Naive thymus-derived CD4-positive, alpha-beta T cell (primary cell): ENCODE measurements at regions not wholly inside any gene's neighbourhood (a gene's known extent, or its start where the extent isn't known, plus 50 kb on each side); places are given as distances from the start of the nearest gene placed in this dataset.
"Not testable (repeated sequence)": the region's sequence is repeated elsewhere in the genome, so short reads cannot be mapped to it uniquely, and the experiment has no call there.

Experiments
- ATAC-seq: fragments of 150-1000 bp; cut with Tn5 transposase; 2 replicates; pipeline ENCODE4 v1.10.0; 2021; ENCODE audit warnings: mild to moderate bottlenecking, moderate library complexity
- CTCF ChIA-PET: fragments of 350-600 bp; sonication (Branson Sonifier 250); formaldehyde crosslinking; loops from one replicate; lab custom pipeline; 2021; ENCODE audit warnings: antibody characterized with exemption; lab: Charles Lee
- POLR2A ChIA-PET: fragments of 350-600 bp; sonication (Branson Sonifier 250); formaldehyde crosslinking; loops from one replicate; lab custom pipeline; 2021; ENCODE audit warnings: antibody characterized with exemption, inconsistent platforms; lab: Charles Lee
- DNase-seq, 9 donors: peaks; one replicate each; pipeline versions ENCODE4 v3.0.0 to v3.0.0-alpha.2; 2020 to 2022; ENCODE audit warnings: mixed read lengths in 1 of 9
- H3K27ac ChIP-seq: one replicate; pipeline ENCODE4 v1.7.0; 2013; ENCODE audit warnings: mild to moderate bottlenecking, low read depth, low read length, moderate library complexity
- H3K27me3 ChIP-seq, 2 donors: one replicate each; pipeline ENCODE4 v1.7.0; 2013; ENCODE audit warnings: low read length in 2 of 2, mild to moderate bottlenecking in 2 of 2, moderate library complexity in 2 of 2; ENCODE audit not compliant: control insufficient read depth in 2 of 2, insufficient read depth in 2 of 2
- H3K36me3 ChIP-seq, 3 experiments: 1 replicate in 2 of 3; 2 replicates in 1 of 3; pipeline ENCODE4 v1.7.0; 2013; ENCODE audit warnings: low read length in 3 of 3, mild to moderate bottlenecking in 3 of 3, moderate library complexity in 1 of 3; ENCODE audit not compliant: insufficient read depth in 3 of 3, control insufficient read depth in 2 of 3
- H3K4me1 ChIP-seq, 2 donors: one replicate each; pipeline ENCODE4 v1.7.0; 2013; ENCODE audit warnings: low read length in 2 of 2, mild to moderate bottlenecking in 2 of 2, moderate library complexity in 1 of 2; ENCODE audit not compliant: control insufficient read depth in 2 of 2, insufficient read depth in 2 of 2
- H3K4me3 ChIP-seq: 2 replicates; pipeline ENCODE4 v1.7.0; 2013; ENCODE audit warnings: mild to moderate bottlenecking, low read length
- H3K9me3 ChIP-seq, 3 experiments: 1 replicate in 2 of 3; 2 replicates in 1 of 3; pipeline ENCODE4 v1.7.0; 2013; ENCODE audit warnings: low read length in 3 of 3; ENCODE audit not compliant: control insufficient read depth in 2 of 3
- H3K27ac Mint-ChIP-seq, 9 donors: one replicate each; pipeline ENCODE4 v1.8.0; 2020 to 2022; ENCODE audit warnings: mixed read lengths in 9 of 9, mild to moderate bottlenecking in 8 of 9, moderate library complexity in 5 of 9, inconsistent platforms in 2 of 9
- H3K27me3 Mint-ChIP-seq, 5 donors: one replicate each; pipeline ENCODE4 v1.8.0; 2021 to 2022; ENCODE audit warnings: mixed read lengths in 5 of 5, mild to moderate bottlenecking in 1 of 5
- H3K36me3 Mint-ChIP-seq, 5 donors: one replicate each; pipeline ENCODE4 v1.8.0; 2020 to 2022; ENCODE audit warnings: mixed read lengths in 5 of 5, mild to moderate bottlenecking in 3 of 5, inconsistent platforms in 1 of 5
- H3K4me1 Mint-ChIP-seq, 7 donors: one replicate each; pipeline ENCODE4 v1.8.0; 2020 to 2022; ENCODE audit warnings: mixed read lengths in 7 of 7, mild to moderate bottlenecking in 3 of 7, inconsistent platforms in 1 of 7
- H3K4me3 Mint-ChIP-seq, 10 donors: one replicate each; pipeline ENCODE4 v1.8.0; 2020 to 2022; ENCODE audit warnings: mild to moderate bottlenecking in 10 of 10, mixed read lengths in 10 of 10, moderate library complexity in 6 of 10, inconsistent platforms in 2 of 10
- H3K9me3 Mint-ChIP-seq, 11 donors: one replicate each; pipeline ENCODE4 v1.8.0; 2020 to 2022; ENCODE audit warnings: mixed read lengths in 11 of 11, mild to moderate bottlenecking in 4 of 11, inconsistent platforms in 1 of 11, moderate library complexity in 1 of 11
- intact Hi-C, 2 donors: fragments of 100-400 bp; cut with micrococcal nuclease; formaldehyde crosslinking; loops; one replicate each; pipeline ENCODE4 v1.15.1; 2023

DNA sequence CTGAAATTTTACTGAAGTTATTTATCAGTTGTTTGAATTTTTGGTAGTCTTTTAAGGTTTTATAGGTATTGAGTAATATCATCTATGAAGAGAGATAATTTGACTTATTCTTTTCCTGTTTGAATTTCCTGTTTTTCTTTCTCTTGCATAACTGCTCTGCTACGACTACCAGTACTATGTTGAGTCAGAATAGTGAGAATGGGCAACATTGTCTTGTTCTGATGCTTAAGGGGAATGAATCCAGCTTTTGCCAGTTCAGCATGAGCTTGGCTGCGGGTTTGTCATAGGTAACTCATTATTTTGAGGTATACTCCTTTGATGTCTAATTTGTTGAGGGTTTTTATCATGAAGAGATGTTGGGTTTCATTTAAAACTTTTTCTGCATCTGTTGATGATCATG, 102.2 kb downstream of the MALL start:
- H3K4me3 Mint-ChIP-seq, CTCF ChIA-PET, H3K27ac ChIP-seq, POLR2A ChIA-PET, H3K4me1 ChIP-seq, H3K36me3 Mint-ChIP-seq, H3K27me3 Mint-ChIP-seq, H3K36me3 ChIP-seq, H3K4me3 ChIP-seq, H3K9me3 Mint-ChIP-seq, ATAC-seq, intact Hi-C loops, DNase-seq, H3K27me3 ChIP-seq, H3K27ac Mint-ChIP-seq, H3K4me1 Mint-ChIP-seq, H3K9me3 ChIP-seq: not testable (repeated sequence)

DNA sequence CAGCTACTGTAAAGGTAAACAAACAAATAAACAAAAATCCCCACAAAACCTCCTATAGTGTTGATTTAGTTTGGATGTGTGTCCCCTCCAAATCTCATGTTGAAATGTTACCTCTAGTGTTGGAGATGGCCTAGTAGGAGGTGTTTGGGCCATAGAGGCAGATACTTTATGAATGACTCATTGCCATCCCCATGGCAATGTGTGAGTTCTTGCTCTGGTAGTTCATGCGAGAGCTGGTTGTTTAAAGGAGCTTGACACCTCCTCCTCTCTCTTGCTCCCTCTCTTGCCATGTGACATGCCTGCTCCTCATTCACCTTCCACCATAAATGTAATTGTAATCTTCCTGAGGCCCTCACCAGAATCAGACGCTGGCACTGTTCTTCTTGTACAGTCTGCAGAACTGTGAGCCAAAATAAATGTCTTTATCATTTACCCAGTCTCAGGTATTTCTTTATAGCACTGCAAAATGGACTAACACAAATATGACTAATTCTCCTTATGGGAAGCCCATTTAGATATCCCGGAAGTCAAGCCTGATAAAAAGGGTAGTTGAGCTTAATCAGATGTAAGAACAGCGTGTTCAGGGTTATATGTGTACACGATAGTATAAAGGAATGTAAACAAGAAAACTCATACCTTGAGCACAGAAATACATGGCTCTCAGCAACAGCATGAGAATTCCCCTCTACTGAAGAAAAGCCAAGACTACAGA, 99.1 kb downstream of the MALL start:
- H3K4me1 ChIP-seq, H3K36me3 ChIP-seq, intact Hi-C loops, H3K36me3 Mint-ChIP-seq, H3K27me3 Mint-ChIP-seq, H3K4me1 Mint-ChIP-seq, DNase-seq, ATAC-seq, H3K4me3 ChIP-seq, H3K9me3 Mint-ChIP-seq, CTCF ChIA-PET, H3K27me3 ChIP-seq, H3K27ac Mint-ChIP-seq, H3K27ac ChIP-seq, H3K9me3 ChIP-seq, POLR2A ChIA-PET, H3K4me3 Mint-ChIP-seq: not testable (repeated sequence)

DNA sequence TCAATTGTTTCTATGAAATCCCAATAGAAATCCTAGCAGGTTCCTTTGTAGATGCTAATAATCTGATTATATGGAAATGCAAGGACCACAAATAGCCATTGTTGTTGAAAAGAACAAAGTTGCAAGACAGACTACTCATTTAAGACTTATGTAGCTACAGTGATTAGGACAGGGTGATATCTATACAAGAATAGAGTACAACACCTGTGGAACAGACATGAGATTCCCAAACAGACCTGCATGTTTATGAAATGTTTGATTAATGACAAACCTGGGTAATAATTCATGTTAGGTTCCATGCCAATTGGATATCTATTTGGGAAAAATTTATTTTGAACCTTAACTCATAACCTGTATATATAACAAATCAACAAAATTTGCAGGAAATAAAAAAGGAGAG, 95.4 kb downstream of the MALL start:
- H3K27me3 Mint-ChIP-seq, H3K4me1 ChIP-seq, POLR2A ChIA-PET, H3K9me3 ChIP-seq, H3K36me3 Mint-ChIP-seq, intact Hi-C loops, H3K36me3 ChIP-seq, H3K9me3 Mint-ChIP-seq, ATAC-seq, H3K27ac ChIP-seq, H3K27me3 ChIP-seq, H3K4me3 Mint-ChIP-seq, H3K4me3 ChIP-seq, H3K4me1 Mint-ChIP-seq, DNase-seq, H3K27ac Mint-ChIP-seq, CTCF ChIA-PET: not testable (repeated sequence)

DNA sequence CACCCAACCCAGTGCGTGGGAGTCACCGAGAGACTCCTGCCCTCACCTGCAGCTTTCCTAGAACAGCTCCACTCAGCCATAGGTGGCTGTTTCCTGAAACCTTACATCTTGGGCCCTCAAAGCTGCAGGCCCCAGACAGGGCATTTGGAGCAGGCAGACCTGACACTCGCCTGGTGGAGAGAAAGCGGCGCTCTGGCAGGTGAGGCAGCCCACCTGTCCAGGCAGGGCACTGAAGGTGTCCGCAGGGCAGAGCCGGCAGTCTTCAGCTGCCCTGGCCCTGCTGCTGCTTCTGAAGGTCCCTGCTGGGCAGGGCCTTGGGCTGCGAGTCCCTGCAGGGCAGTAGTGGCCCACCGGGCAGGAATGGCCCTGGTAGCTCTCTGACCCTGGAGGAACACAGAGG, 93.3 kb downstream of the MALL start:
- POLR2A ChIA-PET, H3K36me3 ChIP-seq, H3K36me3 Mint-ChIP-seq, H3K4me1 ChIP-seq, DNase-seq, H3K27me3 Mint-ChIP-seq, intact Hi-C loops, H3K27ac Mint-ChIP-seq, H3K4me3 ChIP-seq, H3K4me1 Mint-ChIP-seq, ATAC-seq, CTCF ChIA-PET, H3K4me3 Mint-ChIP-seq, H3K27me3 ChIP-seq, H3K27ac ChIP-seq, H3K9me3 Mint-ChIP-seq, H3K9me3 ChIP-seq: not testable (repeated sequence)

DNA sequence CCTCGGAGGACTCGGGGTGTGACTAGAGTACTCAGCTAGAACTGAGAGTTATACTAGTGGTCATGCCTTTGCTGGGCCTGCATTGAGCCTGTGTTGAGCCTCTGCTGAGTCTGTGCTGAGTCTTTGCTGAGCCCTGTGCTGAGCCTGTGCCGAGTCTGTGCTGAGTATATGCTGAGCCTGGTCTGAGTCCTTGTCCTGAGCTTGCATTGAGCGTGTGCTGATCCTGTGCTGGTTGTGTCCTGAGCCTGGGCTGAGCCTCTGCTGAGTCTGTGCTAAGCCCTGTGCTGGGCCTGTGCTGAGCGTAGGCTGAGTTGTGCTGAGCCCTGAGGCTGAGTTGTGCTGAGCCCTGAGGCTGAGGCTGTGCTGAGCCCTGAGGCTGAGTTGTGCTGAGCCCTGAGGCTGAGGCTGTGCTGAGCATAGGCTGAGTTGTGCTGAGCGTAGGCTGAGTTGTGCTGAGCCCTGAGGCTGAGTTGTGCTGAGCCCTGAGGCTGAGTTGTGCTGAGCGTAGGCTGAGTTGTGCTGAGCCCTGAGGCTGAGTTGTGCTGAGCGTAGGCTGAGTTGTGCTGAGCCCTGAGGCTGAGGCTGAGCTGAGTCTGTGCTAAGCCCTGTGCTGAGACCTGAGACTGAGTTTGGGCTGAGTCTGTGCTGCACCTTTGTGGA, 89.4 kb downstream of the MALL start:
- H3K36me3 Mint-ChIP-seq, H3K4me3 ChIP-seq, POLR2A ChIA-PET, H3K27me3 Mint-ChIP-seq, H3K9me3 ChIP-seq, H3K27ac ChIP-seq, CTCF ChIA-PET, H3K27ac Mint-ChIP-seq, H3K36me3 ChIP-seq, H3K4me3 Mint-ChIP-seq, DNase-seq, intact Hi-C loops, ATAC-seq, H3K9me3 Mint-ChIP-seq, H3K4me1 ChIP-seq, H3K27me3 ChIP-seq, H3K4me1 Mint-ChIP-seq: not testable (repeated sequence)

DNA sequence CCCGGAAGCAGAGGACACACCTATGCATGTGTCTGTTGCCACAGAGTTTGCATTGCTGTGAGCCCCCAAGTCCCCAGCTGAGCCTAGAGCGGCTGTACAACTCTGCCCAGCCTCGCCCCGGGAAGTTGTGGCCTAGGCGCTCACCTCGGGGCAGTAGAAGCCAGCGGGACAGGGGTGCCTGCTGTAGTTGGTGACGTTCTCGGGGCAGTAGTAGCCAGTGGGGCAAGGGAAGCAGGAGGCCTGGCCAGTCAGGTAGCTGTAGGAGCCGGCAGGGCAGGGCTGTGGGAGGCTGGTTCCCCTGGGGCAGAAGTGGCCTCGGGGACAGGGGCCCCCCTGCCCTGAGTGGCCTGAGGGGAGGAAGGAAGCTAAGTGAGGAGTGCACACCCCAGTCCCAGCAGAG, 87.2 kb downstream of the MALL start:
- ATAC-seq, H3K4me1 Mint-ChIP-seq, intact Hi-C loops, H3K36me3 Mint-ChIP-seq, H3K9me3 Mint-ChIP-seq, H3K9me3 ChIP-seq, H3K27me3 Mint-ChIP-seq, H3K4me3 ChIP-seq, H3K27ac ChIP-seq, H3K27me3 ChIP-seq, POLR2A ChIA-PET, DNase-seq, CTCF ChIA-PET, H3K36me3 ChIP-seq, H3K4me3 Mint-ChIP-seq, H3K27ac Mint-ChIP-seq, H3K4me1 ChIP-seq: not testable (repeated sequence)

DNA sequence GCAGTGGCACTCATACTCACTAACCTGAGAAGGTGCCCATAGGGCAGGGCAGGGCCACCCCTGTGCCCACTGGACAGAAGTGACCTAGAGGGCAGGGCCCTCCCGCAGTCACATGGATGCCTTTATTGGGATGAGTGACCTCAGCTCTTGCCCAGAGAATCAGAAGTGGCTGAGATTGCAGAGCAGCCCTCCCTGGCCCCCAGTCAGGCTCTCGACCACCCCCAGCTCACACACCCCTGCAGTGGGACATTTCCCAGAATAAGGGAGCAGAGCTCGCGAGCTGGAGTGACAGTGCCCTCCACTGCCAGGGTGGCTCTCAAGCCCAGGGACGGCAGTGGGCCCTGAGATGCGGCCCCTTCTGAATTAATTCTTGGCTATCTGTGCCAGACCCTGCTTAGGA, 84.7 kb downstream of the MALL start:
- H3K27me3 Mint-ChIP-seq, H3K4me1 ChIP-seq, H3K9me3 ChIP-seq, H3K27ac Mint-ChIP-seq, H3K4me3 ChIP-seq, intact Hi-C loops, H3K27ac ChIP-seq, CTCF ChIA-PET, H3K4me1 Mint-ChIP-seq, H3K9me3 Mint-ChIP-seq, ATAC-seq, H3K27me3 ChIP-seq, H3K36me3 ChIP-seq, H3K4me3 Mint-ChIP-seq, H3K36me3 Mint-ChIP-seq, DNase-seq, POLR2A ChIA-PET: not testable (repeated sequence)
